Stomach (tissue), 8 donors: ENCODE measurements at regions not wholly inside any gene's neighbourhood (a gene's known extent, or its start where the extent isn't known, plus 50 kb on each side); places are given as distances from the start of the nearest gene placed in this dataset.

Experiments
- DNase-seq, 2 donors: peaks; one replicate each; pipeline versions ENCODE4 v3.0.0 to v3.0.0-alpha.2; 2013 to 2019
- H3K27ac ChIP-seq, 5 donors: fragments of 200-600 bp in 4 of 5; sonication (generic) in 4 of 5; one replicate each; pipeline ENCODE4 v1.5.1; 2013 to 2019; ENCODE audit warnings: mild to moderate bottlenecking in 1 of 5, moderate library complexity in 1 of 5
- H3K27me3 ChIP-seq, 3 donors: fragments of 200-600 bp; sonication (generic); one replicate each; pipeline ENCODE4 v1.5.1; 2017 to 2019; ENCODE audit warnings: mixed run types in 1 of 3
- H3K36me3 ChIP-seq, 4 donors: fragments of 200-600 bp; sonication (generic); 1 replicate in 3 of 4; 2 replicates in 1 of 4; pipeline ENCODE4 v1.5.1; 2016 to 2019
- H3K4me1 ChIP-seq, 4 donors: fragments of 200-600 bp; sonication (generic); one replicate each; pipeline ENCODE4 v1.5.1; 2016 to 2019
- H3K4me3 ChIP-seq, 4 donors: fragments of 200-600 bp; sonication (generic) in 3 of 4; one replicate each; pipeline ENCODE4 v1.5.1; 2016 to 2019; ENCODE audit warnings: mild to moderate bottlenecking in 1 of 4
- H3K9me3 ChIP-seq, 4 donors: fragments of 200-600 bp; sonication (generic); one replicate each; pipeline ENCODE4 v1.5.1; 2016 to 2019
- EP300 ChIP-seq: sonication (generic); formaldehyde crosslinking; IDR thresholded peaks from one replicate; pipeline ENCODE4 v1.6.1; 2017; ENCODE audit warnings: antibody characterized with exemption
- POLR2A ChIP-seq, 4 donors: fragments of 450-650 bp; IDR thresholded peaks; one replicate each; pipeline ENCODE4 v1.6.1; 2016; ENCODE audit warnings: antibody characterized with exemption in 4 of 4, control low read depth in 2 of 4, mild to moderate bottlenecking in 1 of 4, moderate library complexity in 1 of 4
- POLR2AphosphoS5 ChIP-seq, 3 donors: sonication (generic); formaldehyde crosslinking; IDR thresholded peaks; one replicate each; pipeline ENCODE4 v1.6.1; 2016; ENCODE audit warnings: antibody characterized with exemption in 3 of 3
- WGBS, 5 donors: extraction: QIAGEN DNeasy Blood & Tissue Kit in 3 of 5; methylation state at CpG; one replicate each; pipeline versions ENCODE4 v1.1.5 to v1.1.7; 2013 to 2018; 5-methylcytosine and 5-hydroxymethylcytosine counted together
- intact Hi-C: fragments of 100-400 bp; cut with DNase I; formaldehyde crosslinking; loops from one replicate; pipeline ENCODE4 v1.15.1; 2023; ENCODE audit warnings: low total_unique reads
- TF ChIP-seq, protein P1 (sequence below), 7 experiments: fragments of 450-650 bp in 4 of 7; fragments of 200-600 bp in 3 of 7; sonication (generic) in 3 of 7; IDR thresholded peaks; one replicate each; pipeline ENCODE4 v1.5.1; 2016 to 2019; ENCODE audit warnings: antibody characterized with exemption in 7 of 7, control low read depth in 2 of 7, mild to moderate bottlenecking in 1 of 7
- donor health status: healthy with polysubstance abuse.
- donor health status: Bipolar disorder and iron deficiency.
- donor health status: healthy.

DNA sequence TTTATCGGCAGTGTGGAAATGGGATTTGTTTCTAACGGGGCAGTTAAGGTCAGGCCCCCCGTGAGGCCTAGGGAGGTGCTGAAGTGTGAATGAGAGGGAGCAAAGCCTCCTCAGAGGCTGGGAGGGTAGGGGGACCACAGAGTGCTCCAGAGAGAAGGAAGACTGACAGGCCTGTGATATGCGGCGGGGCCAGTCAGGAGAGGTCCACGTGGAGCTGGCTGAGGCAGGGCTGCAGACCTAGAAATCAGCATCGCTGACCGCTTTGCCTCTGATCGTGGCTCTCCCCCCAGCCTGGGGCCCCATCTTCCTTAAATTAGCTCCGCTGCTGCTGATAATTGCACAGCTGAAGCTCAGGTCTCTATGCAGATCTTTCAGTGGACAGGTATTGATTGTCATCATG lies 240.8 kb upstream of the PWP1 start:
- 72 to 80% (median 76%) methylated on average over 10 of the region's 10 CpGs for WGBS, 5 donors
- no peak for DNase-seq
- H3K4me3 ChIP-seq: no peak overlapping the region
- H3K9me3 ChIP-seq: no peaks in the 10 kb centered on the region
- intact Hi-C loops: no loop called here
- no peaks in the 10 kb centered on the region for H3K27me3 ChIP-seq
- no peaks in the 10 kb centered on the region for H3K36me3 ChIP-seq
- peaks cover 0 to 5% (median 0%) of the 10 kb centered on the region in 4 donors for H3K4me1 ChIP-seq
- H3K27ac ChIP-seq: no peak overlapping the region
- TF ChIP-seq EP300 (no peak), POLR2A (IDR thresholded peaks at IDR 0.05) (no peak), POLR2AphosphoS5 (IDR thresholded peaks at IDR 0.05) (no peak)
- TF ChIP-seq, protein P1, sequence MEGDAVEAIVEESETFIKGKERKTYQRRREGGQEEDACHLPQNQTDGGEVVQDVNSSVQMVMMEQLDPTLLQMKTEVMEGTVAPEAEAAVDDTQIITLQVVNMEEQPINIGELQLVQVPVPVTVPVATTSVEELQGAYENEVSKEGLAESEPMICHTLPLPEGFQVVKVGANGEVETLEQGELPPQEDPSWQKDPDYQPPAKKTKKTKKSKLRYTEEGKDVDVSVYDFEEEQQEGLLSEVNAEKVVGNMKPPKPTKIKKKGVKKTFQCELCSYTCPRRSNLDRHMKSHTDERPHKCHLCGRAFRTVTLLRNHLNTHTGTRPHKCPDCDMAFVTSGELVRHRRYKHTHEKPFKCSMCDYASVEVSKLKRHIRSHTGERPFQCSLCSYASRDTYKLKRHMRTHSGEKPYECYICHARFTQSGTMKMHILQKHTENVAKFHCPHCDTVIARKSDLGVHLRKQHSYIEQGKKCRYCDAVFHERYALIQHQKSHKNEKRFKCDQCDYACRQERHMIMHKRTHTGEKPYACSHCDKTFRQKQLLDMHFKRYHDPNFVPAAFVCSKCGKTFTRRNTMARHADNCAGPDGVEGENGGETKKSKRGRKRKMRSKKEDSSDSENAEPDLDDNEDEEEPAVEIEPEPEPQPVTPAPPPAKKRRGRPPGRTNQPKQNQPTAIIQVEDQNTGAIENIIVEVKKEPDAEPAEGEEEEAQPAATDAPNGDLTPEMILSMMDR (IDR thresholded peaks at IDR 0.05): no peak

DNA sequence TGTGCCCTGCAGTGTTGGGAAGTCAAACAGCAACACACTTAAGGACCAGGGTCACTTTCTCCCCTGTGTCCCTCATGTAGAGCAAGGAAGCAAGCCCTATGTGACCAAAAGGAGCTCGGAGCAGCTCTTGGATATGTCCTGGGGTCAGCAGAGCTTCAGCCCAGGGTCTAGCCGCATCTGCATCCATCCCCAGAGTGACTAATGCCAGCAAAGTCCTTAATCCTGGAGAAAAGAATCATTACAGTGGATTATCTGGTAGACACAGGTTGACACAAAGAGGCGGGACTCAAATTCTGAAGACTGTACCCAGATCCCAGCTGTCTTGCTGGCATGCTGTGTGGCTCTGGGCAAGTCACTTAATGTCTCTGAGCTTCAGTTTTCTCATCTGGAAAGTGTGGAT lies 239.1 kb upstream of the PWP1 start:
- H3K9me3 ChIP-seq: no peaks in the 10 kb centered on the region
- no peak overlapping the region for H3K4me3 ChIP-seq
- H3K27ac ChIP-seq: no peak overlapping the region
- no peaks in the 10 kb centered on the region for H3K27me3 ChIP-seq
- intact Hi-C loops: no loop called here
- 81 to 87% (median 85%) methylated on average over 3 of the region's 3 CpGs for WGBS, 5 donors
- peaks cover 0 to 5% (median 0%) of the 10 kb centered on the region in 4 donors for H3K4me1 ChIP-seq
- H3K36me3 ChIP-seq: no peaks in the 10 kb centered on the region
- DNase-seq: no peak
- TF ChIP-seq EP300: no peak
- no peak for TF ChIP-seq POLR2A (IDR thresholded peaks at IDR 0.05)
- TF ChIP-seq, protein P1 (IDR thresholded peaks at IDR 0.05): no peak
- no peak for TF ChIP-seq POLR2AphosphoS5 (IDR thresholded peaks at IDR 0.05)

DNA sequence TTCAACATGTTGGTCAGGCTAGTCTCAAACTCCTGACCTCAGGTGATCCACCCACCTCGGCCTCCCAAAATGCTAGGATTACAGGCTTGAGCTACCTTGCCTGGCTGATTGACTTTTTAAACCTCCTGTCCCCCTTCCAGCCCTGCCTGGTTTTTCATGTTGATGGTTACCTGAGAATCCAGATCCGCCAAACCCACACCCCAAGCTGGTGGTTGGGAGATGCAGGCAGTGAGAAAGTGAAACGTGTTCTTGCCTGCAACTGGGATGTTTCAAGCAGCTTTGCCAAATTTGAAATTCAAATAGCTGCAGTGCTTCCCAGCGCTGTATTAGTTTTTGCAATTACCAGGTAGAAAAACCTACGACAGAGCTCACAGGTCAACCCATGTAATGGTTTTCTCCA lies 238.3 kb upstream of the PWP1 start:
- WGBS, 5 donors: 83 to 91% (median 88%) methylated on average over 5 of the region's 5 CpGs
- DNase-seq: no peak
- TF ChIP-seq EP300 (no peak), POLR2A (IDR thresholded peaks at IDR 0.05) (no peak), POLR2AphosphoS5 (IDR thresholded peaks at IDR 0.05) (no peak)
- TF ChIP-seq, protein P1 (IDR thresholded peaks at IDR 0.05): no peak
- Histone ChIP-seq H3K9me3 (no peaks in the 10 kb centered on the region), H3K27me3 (no peaks in the 10 kb centered on the region), H3K36me3 (no peaks in the 10 kb centered on the region), H3K4me3 (no peak overlapping the region), H3K4me1 (peaks cover 0 to 5% (median 0%) of the 10 kb centered on the region in 4 donors), H3K27ac (no peak overlapping the region)
- intact Hi-C loops: no loop called here

DNA sequence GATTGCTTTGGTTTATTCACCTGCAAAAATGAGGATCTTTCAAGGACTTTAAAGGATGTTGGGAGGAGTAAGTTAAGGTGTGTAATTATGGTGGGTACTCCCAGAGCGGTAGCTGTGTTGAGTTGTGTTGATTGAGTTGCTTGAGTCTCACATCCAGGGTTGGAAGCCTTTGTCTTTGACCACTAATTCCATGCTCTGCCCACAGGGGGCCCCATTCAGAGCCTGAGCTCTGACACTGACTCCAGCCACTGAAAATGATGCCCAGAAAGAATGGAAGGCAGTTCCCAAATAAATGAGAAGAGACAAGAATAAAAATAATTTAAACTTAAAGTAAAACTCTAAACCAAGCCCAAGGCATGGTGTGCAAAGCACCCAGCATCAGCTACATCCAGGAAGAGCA lies 237.4 kb upstream of the PWP1 start:
- intact Hi-C loops: no loop called here
- Histone ChIP-seq H3K4me3 (no peak overlapping the region), H3K9me3 (peaks cover 0 to 3% (median under 1%) of the 10 kb centered on the region in 4 donors), H3K4me1 (no peaks in the 10 kb centered on the region), H3K36me3 (no peaks in the 10 kb centered on the region), H3K27ac (no peak overlapping the region), H3K27me3 (no peaks in the 10 kb centered on the region)
- 68 to 86% (median 80%) methylated on average over 1 of the region's 1 CpG for WGBS, 5 donors
- no peak for DNase-seq
- TF ChIP-seq, protein P1 (IDR thresholded peaks at IDR 0.05): no peak
- TF ChIP-seq POLR2AphosphoS5 (IDR thresholded peaks at IDR 0.05): no peak
- no peak for TF ChIP-seq POLR2A (IDR thresholded peaks at IDR 0.05)
- no peak for TF ChIP-seq EP300
